Natural killer cell treated with Interleukin-12 subunit alpha and Interleukin-12 subunit beta and Interleukin-15 and Interleukin-18, amount 100 ng/mL, for 72 hours (primary cell): ENCODE measurements at regions not wholly inside any gene's neighbourhood (a gene's known extent, or its start where the extent isn't known, plus 50 kb on each side); places are given as distances from the start of the nearest gene placed in this dataset.

ENCODE experiments used
- ATAC-seq, 2 donors: fragments of 150-1000 bp; cut with Tn5 transposase in 1 of 2; sonication (Bioruptor Pico), chemical (Tn5 transposase) in 1 of 2; 2 replicates each; pipeline ENCODE4 v1.10.0; 2021
- DNase-seq: peaks from one replicate; pipeline ENCODE4 v3.0.0; 2022; ENCODE audit warnings: low spot score
- H3K27ac Mint-ChIP-seq, 2 donors: 1 replicate in 1 of 2; 2 replicates in 1 of 2; pipeline ENCODE4 v1.8.0; 2022; ENCODE audit warnings: mixed read lengths in 2 of 2, mild to moderate bottlenecking in 1 of 2, moderate library complexity in 1 of 2
- H3K27me3 Mint-ChIP-seq, 2 donors: 1 replicate in 1 of 2; 2 replicates in 1 of 2; pipeline ENCODE4 v1.8.0; 2022; ENCODE audit warnings: mixed read lengths in 2 of 2
- H3K36me3 Mint-ChIP-seq: one replicate; pipeline ENCODE4 v1.8.0; 2022; ENCODE audit warnings: mixed read lengths
- H3K4me1 Mint-ChIP-seq, 2 donors: 1 replicate in 1 of 2; 2 replicates in 1 of 2; pipeline ENCODE4 v1.8.0; 2022; ENCODE audit warnings: low read depth in 2 of 2, mixed read lengths in 2 of 2, mild to moderate bottlenecking in 1 of 2
- H3K4me3 Mint-ChIP-seq: one replicate; pipeline ENCODE4 v1.8.0; 2022; ENCODE audit warnings: mixed read lengths
- H3K9me3 Mint-ChIP-seq: 2 replicates; pipeline ENCODE4 v1.8.0; 2022; ENCODE audit warnings: mixed read lengths

DNA sequence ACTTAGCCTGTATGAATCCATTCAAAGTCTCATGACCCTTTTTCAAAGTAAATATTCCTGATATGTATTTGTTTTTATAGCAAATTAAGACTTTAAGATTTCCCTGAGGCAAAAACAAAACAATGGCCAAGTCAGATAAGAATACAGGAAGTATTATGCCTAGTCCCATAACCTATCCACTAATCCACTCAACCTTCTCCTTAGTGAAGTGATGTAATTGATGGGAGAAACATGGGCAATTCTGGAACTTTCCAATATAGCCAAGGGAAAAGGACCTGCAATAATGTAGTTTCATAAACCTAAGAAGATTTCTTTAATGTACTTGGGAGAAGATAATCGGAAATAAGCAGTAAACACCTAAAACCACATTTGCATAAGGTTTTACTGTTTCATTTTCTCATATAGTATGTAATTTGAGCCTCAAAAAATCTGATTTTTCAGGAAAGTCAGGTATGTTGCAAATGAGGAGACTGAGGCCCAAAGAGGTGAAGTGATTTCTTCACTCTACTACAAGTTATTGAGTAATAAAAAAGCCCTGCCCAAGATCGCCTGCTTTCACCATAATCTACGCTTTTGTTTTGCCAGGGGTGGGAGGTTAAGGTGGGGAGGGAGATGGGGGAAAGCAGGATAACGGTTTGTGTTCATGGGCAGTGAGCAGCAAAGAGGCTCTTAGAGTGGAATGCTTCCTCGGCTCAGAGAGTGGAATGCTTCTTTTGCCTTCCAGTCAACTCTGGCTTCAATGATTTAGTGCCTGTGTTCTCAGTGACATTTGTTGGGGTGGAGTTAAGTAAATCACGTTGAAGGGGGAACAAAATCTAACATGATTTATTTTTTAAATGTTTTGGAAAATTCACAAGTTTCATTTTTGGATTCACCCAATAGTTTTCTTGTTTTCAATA is 95.0 kb upstream of the FNDC3B start:
- Mint-ChIP-seq H3K4me3 (no peak overlapping the region), H3K27me3 (peaks cover 0 to 7% of the 10 kb centered on the region in 2 donors), H3K4me1 (peaks cover 6 to 9% of the 10 kb centered on the region in 2 donors), H3K9me3 (no peaks in the 10 kb centered on the region), H3K27ac (peak overlapping the region in 1 of 2 donors; percentile 11), H3K36me3 (no peaks in the 10 kb centered on the region)
- ATAC-seq (no peak), DNase-seq (no peak)

GRCh38 chr3:171948674-171949073 is 90.7 kb upstream of the FNDC3B start:
- DNase-seq (no peak), ATAC-seq (no peak)
- H3K27ac Mint-ChIP-seq, result no peak overlapping the region
- no peaks in the 10 kb centered on the region for H3K36me3 Mint-ChIP-seq
- no peak overlapping the region for H3K4me3 Mint-ChIP-seq
- peaks cover 4% of the 10 kb centered on the region in 2 donors for H3K4me1 Mint-ChIP-seq
- H3K9me3 Mint-ChIP-seq, result no peaks in the 10 kb centered on the region
- H3K27me3 Mint-ChIP-seq, result peaks cover 0 to 10% of the 10 kb centered on the region in 2 donors

- DNase-seq, result no peak
- Mint-ChIP-seq H3K36me3 (no peaks in the 10 kb centered on the region), H3K27ac (no peak overlapping the region), H3K9me3 (no peaks in the 10 kb centered on the region), H3K4me1 (peaks cover 0 to 4% of the 10 kb centered on the region in 2 donors), H3K27me3 (peaks cover 0 to 6% of the 10 kb centered on the region in 2 donors), H3K4me3 (no peak overlapping the region)
- no peak for ATAC-seq
Measured at GRCh38 chr3:171949554-171949953, 89.8 kb upstream of the FNDC3B start.

DNA sequence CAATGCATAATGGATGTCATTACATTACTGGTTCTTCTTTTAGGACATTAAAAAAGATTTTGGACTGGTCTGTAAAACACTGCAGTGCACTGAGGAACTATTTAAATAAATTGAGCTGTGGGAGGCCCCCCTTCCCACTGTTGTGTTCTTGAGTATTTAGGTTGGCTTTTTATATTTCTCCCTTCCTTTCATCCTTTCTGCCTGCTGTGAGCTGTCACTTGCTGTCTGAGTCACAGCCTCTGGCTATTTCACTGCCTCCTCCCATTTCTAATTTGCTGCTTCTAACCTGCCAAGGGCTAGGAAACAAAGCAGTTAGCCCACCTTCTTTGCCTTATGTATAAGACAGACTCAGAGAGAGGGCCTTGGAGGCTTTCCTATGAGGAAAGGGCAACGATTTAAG is 89.0 kb upstream of the FNDC3B start:
- H3K27ac Mint-ChIP-seq, result no peak overlapping the region
- ATAC-seq, result no peak

DNA sequence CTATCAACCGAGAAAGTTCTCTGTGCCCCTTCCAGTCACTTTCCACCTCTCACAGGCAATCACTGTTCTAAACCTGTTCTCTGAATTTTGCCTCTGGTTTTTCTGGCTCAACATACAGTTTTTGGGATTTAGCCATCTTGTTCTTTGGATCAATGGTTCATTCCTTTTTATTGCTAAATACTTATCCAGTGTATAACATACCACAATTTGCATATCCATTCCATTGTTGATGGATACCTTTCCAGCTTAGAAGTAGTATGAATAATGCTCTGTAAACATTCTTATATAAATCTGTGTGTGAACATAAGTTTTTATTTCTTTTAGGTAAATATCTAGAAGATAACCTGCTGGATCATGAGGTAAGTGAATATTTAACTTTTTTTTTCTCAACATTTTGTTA is 87.8 kb upstream of the FNDC3B start:
- DNase-seq, result no peak
- no peaks in the 10 kb centered on the region for H3K9me3 Mint-ChIP-seq
- no peaks in the 10 kb centered on the region for H3K36me3 Mint-ChIP-seq
- ATAC-seq, result no peak
- H3K27me3 Mint-ChIP-seq, result peaks cover 0 to 6% of the 10 kb centered on the region in 2 donors
- no peak overlapping the region for H3K4me3 Mint-ChIP-seq
- H3K4me1 Mint-ChIP-seq, result peaks cover 0 to 4% of the 10 kb centered on the region in 2 donors
- peak overlapping the region in 1 of 2 donors; percentile 35 for H3K27ac Mint-ChIP-seq

More for the DNA sequence above, 89.0 kb upstream of the FNDC3B start:
- H3K4me3 Mint-ChIP-seq, result no peak overlapping the region
- no peaks in the 10 kb centered on the region for H3K9me3 Mint-ChIP-seq
- no peaks in the 10 kb centered on the region for H3K36me3 Mint-ChIP-seq
- H3K4me1 Mint-ChIP-seq, result peaks cover 0 to 4% of the 10 kb centered on the region in 2 donors
- DNase-seq, result no peak
- peaks cover 0 to 6% of the 10 kb centered on the region in 2 donors for H3K27me3 Mint-ChIP-seq

GRCh38 chr3:171953301-171954022 is 85.9 kb upstream of the FNDC3B start:
- no peak overlapping the region for H3K27ac Mint-ChIP-seq
- H3K4me3 Mint-ChIP-seq, result no peak overlapping the region
- H3K27me3 Mint-ChIP-seq, result peaks cover 0 to 2% of the 10 kb centered on the region in 2 donors

DNA sequence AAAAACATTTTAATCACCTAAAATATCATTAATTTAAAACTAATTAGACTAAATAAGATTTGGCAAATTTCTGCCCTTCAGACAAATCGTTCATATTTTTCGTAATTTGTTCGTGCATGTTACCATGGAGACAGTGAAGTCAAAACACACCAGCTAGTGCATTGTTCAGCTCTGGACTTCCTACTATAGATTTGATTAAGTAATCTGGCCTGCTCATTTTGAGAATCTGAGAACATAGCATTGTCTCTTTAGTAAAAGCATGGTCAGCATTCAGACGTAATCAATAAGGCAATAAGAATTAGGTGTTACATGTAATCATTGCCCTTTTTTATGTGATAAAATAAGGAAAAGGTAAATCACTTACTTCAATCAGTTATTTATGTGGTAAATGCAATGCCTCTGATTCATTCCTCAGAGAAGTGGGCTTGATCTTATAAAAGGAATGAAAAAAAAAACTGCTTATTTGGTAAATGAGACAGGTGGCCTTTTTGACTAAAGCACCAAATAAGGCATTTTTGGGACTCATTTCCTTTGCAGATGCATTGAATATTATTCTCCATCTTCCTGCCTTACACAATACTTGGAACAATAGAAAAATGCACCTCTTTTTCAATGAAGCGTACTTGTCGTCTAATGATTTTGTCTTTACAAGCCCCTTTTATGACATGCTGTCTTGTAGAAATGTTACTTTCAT is 84.5 kb upstream of the FNDC3B start:
- Mint-ChIP-seq H3K9me3 (no peaks in the 10 kb centered on the region), H3K4me1 (peaks cover 0 to 7% of the 10 kb centered on the region in 2 donors), H3K27ac (no peak overlapping the region), H3K4me3 (no peak overlapping the region), H3K36me3 (no peaks in the 10 kb centered on the region), H3K27me3 (peaks cover 0 to 2% of the 10 kb centered on the region in 2 donors)
- DNase-seq, result no peak
- ATAC-seq, result no peak

More at GRCh38 chr3:171953301-171954022, 85.9 kb upstream of the FNDC3B start:
- peaks cover 0 to 6% of the 10 kb centered on the region in 2 donors for H3K4me1 Mint-ChIP-seq
- no peak for DNase-seq
- ATAC-seq, result no peak
- no peaks in the 10 kb centered on the region for H3K9me3 Mint-ChIP-seq
- no peaks in the 10 kb centered on the region for H3K36me3 Mint-ChIP-seq

DNA sequence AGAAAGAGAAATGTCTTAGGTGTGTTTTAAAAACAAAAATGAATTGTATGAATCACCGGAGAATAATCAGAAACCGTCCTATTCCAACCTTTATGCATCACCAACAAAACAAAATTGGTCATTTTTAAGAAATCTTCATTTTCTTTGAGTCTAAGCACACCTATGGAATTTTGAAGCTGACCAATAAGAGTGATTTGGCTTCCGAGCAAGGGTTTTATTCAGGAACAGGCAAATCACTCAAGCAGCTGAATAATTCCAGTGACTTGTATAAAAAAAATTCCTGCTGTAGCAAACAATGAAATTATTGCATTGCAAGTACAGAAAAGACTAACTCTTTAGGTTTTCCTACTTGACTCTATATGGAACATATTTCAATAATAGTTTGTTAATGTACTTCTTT is 83.8 kb upstream of the FNDC3B start:
- peaks cover 3 to 10% of the 10 kb centered on the region in 2 donors for H3K4me1 Mint-ChIP-seq
- H3K4me3 Mint-ChIP-seq, result no peak overlapping the region
- no peak for ATAC-seq
- DNase-seq, result no peak
- no peaks in the 10 kb centered on the region for H3K9me3 Mint-ChIP-seq
- H3K27me3 Mint-ChIP-seq, result peaks cover 0 to 2% of the 10 kb centered on the region in 2 donors
- no peak overlapping the region for H3K27ac Mint-ChIP-seq
- no peaks in the 10 kb centered on the region for H3K36me3 Mint-ChIP-seq

DNA sequence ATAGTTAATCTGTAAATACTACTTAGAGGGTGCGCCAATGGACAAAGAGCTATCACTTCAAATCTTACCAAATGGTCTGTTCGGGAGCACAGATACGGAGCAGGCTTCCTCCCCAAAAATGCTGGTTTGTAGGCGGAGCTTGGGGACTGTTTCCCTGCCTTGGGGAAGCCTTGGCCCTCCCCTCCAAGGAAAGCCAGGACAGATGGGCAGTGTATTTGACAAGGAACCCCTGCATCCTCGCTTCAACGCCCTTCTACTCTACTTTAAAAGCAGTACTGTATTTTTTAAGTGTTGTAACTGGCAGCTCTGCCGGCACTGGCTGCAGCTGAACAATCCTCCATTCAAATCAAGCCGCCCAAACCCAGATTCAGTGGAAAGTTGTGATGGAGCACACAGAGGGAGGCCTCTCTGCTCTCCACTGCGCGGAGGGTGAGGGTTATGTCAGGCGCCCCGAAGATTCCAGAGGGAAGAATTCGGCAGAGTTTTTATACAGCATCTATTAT is 83.1 kb upstream of the FNDC3B start:
- H3K27ac Mint-ChIP-seq, result no peak overlapping the region
- no peak overlapping the region for H3K4me3 Mint-ChIP-seq
- no peaks in the 10 kb centered on the region for H3K36me3 Mint-ChIP-seq
- peaks cover 9 to 16% of the 10 kb centered on the region in 2 donors for H3K4me1 Mint-ChIP-seq
- H3K27me3 Mint-ChIP-seq, result peaks cover 0 to 2% of the 10 kb centered on the region in 2 donors
- ATAC-seq (no peak), DNase-seq (no peak)
- no peaks in the 10 kb centered on the region for H3K9me3 Mint-ChIP-seq

GRCh38 chr3:171956705-171957104 is 82.7 kb upstream of the FNDC3B start:
- Mint-ChIP-seq H3K4me3 (no peak overlapping the region), H3K36me3 (no peaks in the 10 kb centered on the region), H3K4me1 (peaks cover 12 to 18% of the 10 kb centered on the region in 2 donors), H3K9me3 (no peaks in the 10 kb centered on the region), H3K27ac (no peak overlapping the region), H3K27me3 (no peaks in the 10 kb centered on the region)
- DNase-seq (no peak), ATAC-seq (no peak)

DNA sequence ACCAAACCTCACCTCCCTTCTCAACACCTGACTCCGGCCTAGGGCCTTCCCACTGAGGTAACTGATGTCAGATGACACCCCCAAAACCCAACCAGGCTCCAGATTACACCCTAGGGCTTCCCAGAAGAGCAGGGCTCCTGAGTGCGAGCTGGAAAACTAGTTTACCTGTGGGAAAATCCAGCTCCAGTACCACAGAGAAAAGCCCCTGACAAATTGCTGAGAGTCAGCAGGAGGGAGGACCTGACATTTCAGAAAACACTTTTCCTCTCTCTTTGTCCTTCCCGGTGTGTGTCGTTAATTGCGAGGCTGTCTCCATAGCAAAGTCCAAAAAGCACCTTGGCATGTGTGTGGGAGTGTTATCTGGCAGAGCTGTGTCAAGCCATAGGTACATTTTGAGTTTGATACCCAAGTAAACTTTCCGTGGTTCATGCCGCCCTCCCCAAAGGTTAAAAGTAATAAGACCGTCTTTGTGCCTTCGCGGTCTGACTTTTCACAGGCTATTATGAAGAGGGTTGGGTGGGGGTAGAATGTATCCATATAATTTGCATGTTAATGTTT is 79.8 kb upstream of the FNDC3B start:
- no peak overlapping the region for H3K27ac Mint-ChIP-seq
- no peak overlapping the region for H3K4me3 Mint-ChIP-seq
- H3K36me3 Mint-ChIP-seq, result no peaks in the 10 kb centered on the region
- ATAC-seq (no peak), DNase-seq (no peak)
- H3K4me1 Mint-ChIP-seq, result peaks cover 12 to 21% of the 10 kb centered on the region in 2 donors
- H3K27me3 Mint-ChIP-seq, result no peaks in the 10 kb centered on the region
- H3K9me3 Mint-ChIP-seq, result no peaks in the 10 kb centered on the region

- H3K27ac Mint-ChIP-seq, result peak overlapping the region in 1 of 2 donors; percentile 29
Measured at GRCh38 chr3:171960159-171960558, 79.2 kb upstream of the FNDC3B start.

DNA sequence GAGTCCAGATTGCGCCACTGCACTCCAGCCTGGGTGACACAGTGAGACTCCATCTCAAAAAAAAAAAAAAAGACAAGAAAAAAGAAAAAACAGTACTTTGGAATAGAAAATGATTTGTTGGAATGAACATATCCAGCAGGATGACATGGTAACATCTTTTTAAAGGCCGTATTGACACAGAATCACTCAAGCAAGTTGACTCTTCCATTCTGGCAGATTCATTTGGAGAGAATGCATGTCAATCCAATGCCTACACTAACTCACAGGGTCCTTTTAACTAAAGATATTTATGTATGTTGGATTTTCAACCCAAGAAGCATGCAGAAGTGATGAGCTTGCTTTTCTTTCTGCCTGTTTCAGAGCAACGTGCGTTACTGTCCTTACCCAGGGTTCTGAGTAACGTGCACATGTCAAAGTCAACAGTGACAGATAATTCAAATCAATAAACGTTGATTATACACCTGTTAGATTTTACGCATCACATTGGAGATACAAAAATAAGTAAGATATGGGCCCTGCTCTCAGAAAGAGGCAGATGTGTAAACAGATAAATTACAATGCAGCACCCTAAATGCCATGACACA is 77.1 kb upstream of the FNDC3B start:
- Mint-ChIP-seq H3K4me3 (no peak overlapping the region), H3K9me3 (no peaks in the 10 kb centered on the region), H3K4me1 (peaks cover 21 to 31% of the 10 kb centered on the region in 2 donors), H3K36me3 (no peaks in the 10 kb centered on the region), H3K27me3 (no peaks in the 10 kb centered on the region), H3K27ac (peak overlapping the region in 1 of 2 donors; percentile 72)
- DNase-seq (no peak), ATAC-seq (no peak)

More at GRCh38 chr3:171960159-171960558, 79.2 kb upstream of the FNDC3B start:
- DNase-seq, result no peak
- H3K4me1 Mint-ChIP-seq, result peaks cover 12 to 21% of the 10 kb centered on the region in 2 donors
- H3K27me3 Mint-ChIP-seq, result no peaks in the 10 kb centered on the region
- peak overlapping the region; percentile 23 for H3K4me3 Mint-ChIP-seq
- ATAC-seq, result no peak
- H3K9me3 Mint-ChIP-seq, result no peaks in the 10 kb centered on the region
- no peaks in the 10 kb centered on the region for H3K36me3 Mint-ChIP-seq
